ENCODE measurements at regions not wholly inside any gene's neighbourhood (a gene's known extent, or its start where the extent isn't known, plus 50 kb on each side); places are given as distances from the start of the nearest gene placed in this dataset.

DNA sequence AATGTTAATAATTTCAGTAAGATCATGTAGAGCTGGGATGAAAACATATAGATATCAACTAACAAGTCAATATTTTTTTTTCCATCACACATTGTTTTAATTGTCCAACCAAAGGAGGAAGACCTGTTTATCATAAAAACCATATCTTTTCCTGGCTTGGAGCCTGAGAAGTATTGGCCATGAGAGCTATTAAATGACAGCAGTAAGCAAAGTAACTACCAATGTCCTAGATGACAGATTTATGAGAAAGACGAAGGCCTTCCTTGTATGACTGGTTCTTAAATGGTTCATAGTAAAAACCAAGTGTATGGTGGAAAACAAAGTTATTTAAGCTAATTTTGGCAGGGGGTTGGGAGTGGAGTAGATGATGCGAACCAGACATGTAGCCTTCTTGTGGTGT, 1147.1 kb upstream of the TENM4 start:
- no peak overlapping the region for H2AK5ac ChIP-seq (ENCODE audit: low read depth, low read length)
- ChIA-PET CTCF (no interaction called here), POLR2A (ENCODE audit: unreplicated experiment) (no interaction called here)
- no peak overlapping the region for H3K9ac ChIP-seq (ENCODE audit: low read depth, low read length)
- in situ Hi-C loops (cut with MboI; ENCODE audit: low sequenced_read_pairs), result no loop called here
- H3K27me3 ChIP-seq (ENCODE audit: control insufficient read depth, insufficient read depth, low read length), result no peaks in the 10 kb centered on the region
- no peak overlapping the region for H3K4me2 ChIP-seq (ENCODE audit: low read depth, low read length)
- WGBS, 2 experiments (ENCODE audit: extremely low coverage in 2 of 2, insufficient read length in 1 of 2), result no CpG with 5 or more reads among the region's 2 CpGs
- no peak overlapping the region for H2BK5ac ChIP-seq (ENCODE audit: low read depth, low read length, poor library complexity, severe bottlenecking)
- no peak overlapping the region for H4K91ac ChIP-seq (ENCODE audit: insufficient read depth, low read depth, low read length)
- H3K18ac ChIP-seq (ENCODE audit: low read depth, low read length), result no peak overlapping the region
- H3K9me3 ChIP-seq (ENCODE audit: control insufficient read depth, insufficient read depth, low read length), result no peaks in the 10 kb centered on the region
- no peak overlapping the region for H3K23ac ChIP-seq (ENCODE audit: low read depth, low read length)
- H3K36me3 ChIP-seq (ENCODE audit: control insufficient read depth, insufficient read depth, low read length), result no peaks in the 10 kb centered on the region
- no peak overlapping the region for H2BK15ac ChIP-seq (ENCODE audit: low read depth, low read length)
- H2AFZ ChIP-seq (replicated peaks; ENCODE audit: low read length, poor library complexity), result no peak overlapping the region
- no TSS peak for BruUV-seq (replicated peaks)
- H3K4me1 ChIP-seq (ENCODE audit: control insufficient read depth, insufficient read depth, low read length), result no peaks in the 10 kb centered on the region
- no peak overlapping the region for H3K27ac ChIP-seq (ENCODE audit: insufficient read depth, low read length)
- no peak overlapping the region for H3K14ac ChIP-seq (replicated peaks; ENCODE audit: low read depth, low read length)
- no peak overlapping the region for H4K5ac ChIP-seq (ENCODE audit: low read depth, low read length)
- no peak overlapping the region for H3K4me3 ChIP-seq (ENCODE audit: insufficient read depth, low read depth, low read length)
- no peak for TF ChIP-seq ELK1 (IDR thresholded peaks at IDR 0.05; ENCODE audit: borderline replicate concordance, low read depth, low read length)
- no peak for TF ChIP-seq RAD21 (IDR thresholded peaks at IDR 0.05; ENCODE audit: low read length)
- TF ChIP-seq NFE2L2 (IDR thresholded peaks at IDR 0.05; ENCODE audit: low read depth, low read length), result no peak
- TF ChIP-seq CHD1 (IDR thresholded peaks at IDR 0.05; ENCODE audit: low read depth, low read length), result no peak
- TF ChIP-seq FOS (IDR thresholded peaks at IDR 0.05; ENCODE audit: low read depth, low read length), result no peak
- no peak for TF ChIP-seq MAFK (IDR thresholded peaks at IDR 0.05; ENCODE audit: low read depth, low read length)
- TF ChIP-seq CEBPB (IDR thresholded peaks at IDR 0.05; ENCODE audit: low read depth, low read length), result no peak
- TF ChIP-seq, protein P1, sequence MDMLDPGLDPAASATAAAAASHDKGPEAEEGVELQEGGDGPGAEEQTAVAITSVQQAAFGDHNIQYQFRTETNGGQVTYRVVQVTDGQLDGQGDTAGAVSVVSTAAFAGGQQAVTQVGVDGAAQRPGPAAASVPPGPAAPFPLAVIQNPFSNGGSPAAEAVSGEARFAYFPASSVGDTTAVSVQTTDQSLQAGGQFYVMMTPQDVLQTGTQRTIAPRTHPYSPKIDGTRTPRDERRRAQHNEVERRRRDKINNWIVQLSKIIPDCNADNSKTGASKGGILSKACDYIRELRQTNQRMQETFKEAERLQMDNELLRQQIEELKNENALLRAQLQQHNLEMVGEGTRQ (IDR thresholded peaks at IDR 0.05; ENCODE audit: low read depth, low read length), result no peak
- TF ChIP-seq SMC3 (IDR thresholded peaks at IDR 0.05; ENCODE audit: low read depth, low read length), result no peak
- TF ChIP-seq RCOR1 (IDR thresholded peaks at IDR 0.05; ENCODE audit: insufficient replicate concordance, low read length), result no peak
- no peak for TF ChIP-seq MXI1 (IDR thresholded peaks at IDR 0.05; ENCODE audit: borderline replicate concordance, low read depth, low read length)
- no peak for TF ChIP-seq CTCF (conservative IDR thresholded peaks at IDR 0.05; ENCODE audit: low read depth, low read length)
- no peak for TF ChIP-seq POLR2A (IDR thresholded peaks at IDR 0.05; ENCODE audit: low read depth, low read length)
- no peak for TF ChIP-seq BHLHE40 (IDR thresholded peaks at IDR 0.05; ENCODE audit: low read depth, low read length)
- TF ChIP-seq RFX5 (IDR thresholded peaks at IDR 0.05; ENCODE audit: low read depth, low read length), result no peak
- no peak for TF ChIP-seq MAZ (IDR thresholded peaks at IDR 0.05; ENCODE audit: borderline replicate concordance, low read depth, low read length)
- no peak overlapping the region for H2BK120ac ChIP-seq (ENCODE audit: low read depth, low read length)
- dilution Hi-C loops (cut with HindIII; ENCODE audit: low sequenced_read_pairs, unreplicated experiment), result no loop called here
- H2AK9ac ChIP-seq (replicated peaks; ENCODE audit: low read depth, low read length, poor library complexity), result no peak overlapping the region
- no peak overlapping the region for H2BK20ac ChIP-seq (ENCODE audit: low read depth, low read length)
- ATAC-seq (ENCODE audit: low read depth), result no peak
- no peaks in the 10 kb centered on the region for H3K9me1 ChIP-seq (ENCODE audit: insufficient read depth, low read length)
- H3K4ac ChIP-seq (ENCODE audit: low read depth, low read length), result no peak overlapping the region
- no peaks in the 10 kb centered on the region for H4K20me1 ChIP-seq (ENCODE audit: insufficient read depth, low read length)
- no peak overlapping the region for H3K56ac ChIP-seq (ENCODE audit: extremely low read depth, insufficient read depth, low read length)
- intact Hi-C loops (cut with micrococcal nuclease), result no loop called here
- no peaks in the 10 kb centered on the region for H3K79me1 ChIP-seq (ENCODE audit: low read depth in 1 of 2, low read length in 2 of 2)
- no peak overlapping the region for H4K8ac ChIP-seq (ENCODE audit: low read depth in 2 of 2, low read length in 2 of 2)
- no peak for DNase-seq
